GM19351 (cell line): ENCODE measurements at regions not wholly inside any gene's neighbourhood (a gene's known extent, or its start where the extent isn't known, plus 50 kb on each side); places are given as distances from the start of the nearest gene placed in this dataset.
"Not testable (repeated sequence)": the region's sequence is repeated elsewhere in the genome, so short reads cannot be mapped to it uniquely, and the experiment has no call there.

Experiments
- ATAC-seq: cut with Tn5 transposase; IDR thresholded peaks from one replicate; pipeline ENCODE4 v1.9.1; 2021; ENCODE audit warnings: mild to moderate bottlenecking, moderate library complexity; ENCODE audit not compliant: unreplicated experiment

DNA sequence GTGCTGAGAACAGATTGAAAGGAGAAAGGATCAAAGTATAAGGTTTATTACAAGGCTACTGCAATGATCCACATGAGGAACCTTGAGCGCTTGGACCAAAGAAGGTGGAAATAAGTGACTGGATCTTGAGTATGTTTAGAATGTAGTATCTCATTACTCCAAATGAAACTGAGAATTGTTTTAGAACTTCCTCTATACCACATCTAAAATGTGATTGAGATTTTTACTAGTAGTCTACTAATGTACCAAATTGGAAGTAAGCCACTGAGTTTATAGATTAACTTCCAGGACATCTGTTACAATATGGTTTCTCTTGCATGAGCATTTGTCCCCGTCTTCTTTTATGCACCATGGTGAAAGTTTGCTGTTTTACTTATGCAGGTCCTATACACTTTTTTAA lies 300.5 kb downstream of the SUCLG1 start:
- no peak for ATAC-seq

- ATAC-seq, result no peak
These were observed 306.6 kb downstream of the SUCLG1 start for GRCh38 chr2:84152462-84152861.

- no peak for ATAC-seq
These were observed 314.7 kb downstream of the SUCLG1 start for GRCh38 chr2:84144345-84144744.

- ATAC-seq, result no peak
These were observed 322.0 kb downstream of the SUCLG1 start for GRCh38 chr2:84137034-84137433.

DNA sequence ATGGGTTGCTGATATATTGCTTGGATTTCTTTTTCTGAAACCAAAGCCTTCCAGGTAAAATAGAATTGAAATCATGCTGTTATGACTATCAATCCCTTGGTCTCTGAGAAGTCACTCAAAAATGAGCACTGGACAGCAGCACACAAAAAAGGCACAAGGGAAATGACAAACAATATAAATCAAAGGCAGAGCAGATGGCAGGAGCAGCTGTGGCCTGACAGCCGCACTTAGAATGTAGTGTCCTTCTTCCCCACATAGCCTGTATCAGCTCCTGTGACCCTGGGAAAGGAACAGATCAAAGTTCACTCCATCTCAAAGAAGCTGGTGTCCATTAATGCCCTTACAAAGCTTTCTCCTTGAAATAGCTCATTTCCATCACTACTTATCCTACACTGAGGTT lies 326.7 kb downstream of the SUCLG1 start:
- no peak for ATAC-seq

GRCh38 chr2:84131278-84131830 lies 327.7 kb downstream of the SUCLG1 start:
- no peak for ATAC-seq

GRCh38 chr2:84129018-84129417 lies 330.1 kb downstream of the SUCLG1 start:
- no peak for ATAC-seq

DNA sequence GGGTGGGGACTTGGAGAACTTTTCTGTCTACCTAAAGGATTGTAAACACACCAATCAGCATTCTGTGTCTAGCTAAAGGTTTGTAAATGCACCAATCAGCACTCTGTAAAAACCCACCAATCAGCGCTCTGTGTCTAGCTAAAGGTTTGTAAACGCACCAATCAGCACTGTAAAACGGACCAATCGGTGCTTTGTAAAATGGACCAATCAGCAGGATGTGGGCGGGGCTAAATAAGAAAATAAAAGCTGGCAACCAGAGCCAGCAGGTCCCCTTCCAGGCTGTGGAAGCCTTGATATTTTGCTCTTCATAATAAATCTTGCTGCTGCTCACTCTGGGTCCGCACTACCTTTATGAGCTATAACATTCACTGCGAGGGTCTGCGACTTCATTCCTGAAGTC lies 331.3 kb downstream of the SUCLG1 start:
- not testable (repeated sequence) for ATAC-seq

DNA sequence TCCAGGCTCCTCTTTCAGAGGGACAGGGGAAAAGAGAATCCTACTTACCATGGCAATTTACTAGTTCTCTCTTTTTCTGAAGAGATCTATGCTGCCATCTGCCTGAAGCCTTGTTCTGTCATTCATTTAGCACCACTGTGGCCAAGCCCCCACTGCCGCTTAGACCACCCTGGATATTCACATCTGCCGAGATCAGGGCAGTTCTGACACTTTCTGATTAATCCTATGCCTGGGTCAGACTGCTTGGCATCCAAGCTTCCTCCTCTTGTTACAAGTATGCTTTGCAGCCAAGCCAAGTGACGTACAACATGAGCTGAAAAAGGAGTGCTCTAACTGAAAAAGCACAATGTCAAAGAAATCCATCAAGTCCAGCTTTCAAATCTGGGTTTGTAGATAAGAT lies 332.6 kb downstream of the SUCLG1 start:
- no peak for ATAC-seq

DNA sequence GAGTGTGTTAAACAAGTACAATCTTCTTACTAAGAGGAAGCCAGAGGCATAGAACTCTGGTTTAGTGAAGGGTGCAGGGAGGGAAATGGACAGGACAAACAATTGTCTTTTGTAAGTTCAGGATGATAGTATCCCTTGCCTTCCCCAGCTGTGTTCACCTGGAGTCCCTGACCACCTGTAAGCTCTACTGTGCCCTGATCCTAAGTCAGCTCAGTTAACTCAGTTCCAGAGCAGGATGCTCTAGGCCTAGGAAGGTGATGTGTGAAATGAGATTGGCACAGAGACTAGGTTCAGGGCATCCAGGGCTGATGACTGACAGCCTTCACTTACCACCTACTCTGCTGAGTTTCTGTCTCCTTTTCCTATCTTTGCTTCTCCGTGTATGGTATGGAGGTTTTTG lies 333.0 kb downstream of the SUCLG1 start:
- ATAC-seq, result no peak

- no peak for ATAC-seq
These were observed 342.9 kb downstream of the SUCLG1 start for GRCh38 chr2:84116143-84116542.

GRCh38 chr2:84115173-84115857 lies 343.8 kb downstream of the SUCLG1 start:
- ATAC-seq, result no peak

- not testable (repeated sequence) for ATAC-seq
These were observed 355.1 kb downstream of the SUCLG1 start for GRCh38 chr2:84103816-84104527.

DNA sequence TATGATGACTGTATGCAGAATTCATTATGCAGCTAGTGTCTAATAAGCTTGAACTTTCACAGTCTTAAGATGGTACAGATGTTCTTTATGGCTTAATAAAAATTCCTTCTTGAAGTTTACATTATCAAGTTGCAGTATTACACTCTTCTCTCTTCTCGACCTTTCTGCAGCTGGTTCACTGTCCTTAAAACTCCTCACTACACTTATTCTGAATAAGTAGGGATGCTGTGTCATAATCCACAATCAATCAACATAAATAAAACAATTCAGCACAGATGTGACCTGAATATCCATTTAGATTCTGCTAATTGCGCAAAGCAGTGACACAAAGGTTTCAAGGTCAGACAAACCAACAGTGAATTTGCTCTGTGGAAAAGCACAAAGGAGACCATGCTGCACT lies 356.8 kb downstream of the SUCLG1 start:
- no peak for ATAC-seq

DNA sequence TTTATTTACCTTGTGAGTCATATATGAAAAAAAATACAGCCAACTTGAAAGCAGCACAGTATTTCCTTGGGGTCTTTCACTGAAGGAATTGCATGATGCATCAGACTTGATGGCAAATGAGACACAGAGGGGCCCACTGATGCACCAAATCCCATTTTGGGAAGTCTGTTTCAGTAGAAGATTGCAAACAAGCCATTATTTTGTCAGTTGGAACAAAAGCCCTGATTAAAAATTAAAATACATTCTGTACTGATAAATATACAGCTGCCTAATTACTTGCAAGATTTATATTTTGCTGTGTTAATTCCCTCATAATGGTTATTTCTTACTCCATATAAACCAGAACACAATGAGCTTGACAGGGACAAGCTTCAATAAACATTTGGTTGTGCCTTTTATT lies 370.4 kb downstream of the SUCLG1 start:
- no peak for ATAC-seq

GRCh38 chr2:84085562-84085961 lies 373.5 kb downstream of the SUCLG1 start:
- no peak for ATAC-seq

DNA sequence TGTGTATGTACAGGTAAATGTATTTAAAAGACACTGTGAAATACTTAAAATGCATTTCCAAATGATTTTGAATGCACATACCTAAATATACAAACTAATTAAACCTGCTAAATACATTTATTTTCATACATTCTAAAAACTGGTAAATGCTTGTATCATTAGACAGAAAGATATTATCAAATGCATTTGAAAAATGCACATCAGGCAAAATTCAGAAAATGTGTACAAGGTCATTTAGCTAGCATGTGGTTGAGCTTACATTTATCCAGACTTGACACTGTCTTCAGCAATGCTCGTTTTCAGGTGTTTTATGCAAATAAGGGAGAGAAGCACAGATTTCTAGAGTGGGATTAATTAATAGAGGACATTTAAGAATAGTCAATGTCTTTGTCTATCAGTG lies 374.2 kb downstream of the SUCLG1 start:
- ATAC-seq, result no peak

DNA sequence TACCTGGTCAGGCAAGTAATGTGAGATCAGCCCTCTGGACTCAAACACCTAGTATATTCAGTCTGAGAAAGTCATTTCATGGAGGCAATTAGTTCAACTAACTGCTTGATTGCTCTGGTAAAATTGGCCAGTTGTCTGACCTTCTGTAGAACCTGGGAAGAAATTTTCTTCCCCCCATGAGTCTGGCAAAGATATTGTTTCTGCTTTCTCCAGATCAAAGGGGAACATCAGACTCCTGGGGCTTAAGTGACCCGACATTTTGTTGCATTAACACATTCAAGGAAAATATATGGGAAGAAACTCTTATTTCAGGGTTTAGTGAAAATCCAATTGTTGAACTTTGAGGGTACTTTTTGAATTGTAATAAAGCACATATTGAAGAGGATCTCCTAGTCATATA lies 375.1 kb downstream of the SUCLG1 start:
- ATAC-seq, result no peak

- ATAC-seq, result no peak
These were observed 380.6 kb downstream of the SUCLG1 start for GRCh38 chr2:84078471-84078870.

DNA sequence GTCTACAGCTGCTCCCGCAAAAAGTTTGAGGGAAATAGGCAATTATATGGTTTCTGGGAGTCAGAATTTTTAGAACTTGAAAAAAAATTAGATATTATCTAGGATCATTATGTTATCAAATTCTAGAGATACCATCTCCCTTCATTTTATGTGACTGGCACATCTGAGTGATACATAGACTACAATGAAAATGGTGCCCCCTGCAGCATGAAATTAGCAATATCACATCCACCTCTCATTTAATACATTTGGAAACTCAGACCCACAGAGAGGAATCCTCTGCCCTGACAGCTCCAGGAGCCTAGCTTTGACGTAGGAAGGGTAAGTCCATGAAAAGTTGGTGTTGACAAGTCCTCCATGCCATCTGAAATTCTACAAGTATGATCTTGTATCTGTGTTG lies 381.6 kb downstream of the SUCLG1 start:
- ATAC-seq, result no peak

- ATAC-seq, result no peak
These were observed 388.0 kb downstream of the SUCLG1 start for GRCh38 chr2:84071050-84071449.

GRCh38 chr2:84065857-84066256 lies 393.2 kb downstream of the SUCLG1 start:
- ATAC-seq, result no peak
